ENCODE measurements at regions not wholly inside any gene's neighbourhood (a gene's known extent, or its start where the extent isn't known, plus 50 kb on each side); places are given as distances from the start of the nearest gene placed in this dataset.

GRCh38 chr3:80836395-80836794 lies 925.0 kb downstream of the GBE1 start:
- TF ChIP-seq CTCF (conservative IDR thresholded peaks at IDR 0.05; ENCODE audit: low read length) (no peak), EZH2phosphoT487 (IDR thresholded peaks at IDR 0.05; ENCODE audit: borderline replicate concordance, low read depth, low read length) (no peak)
